ENCODE measurements at regions not wholly inside any gene's neighbourhood (a gene's known extent, or its start where the extent isn't known, plus 50 kb on each side); places are given as distances from the start of the nearest gene placed in this dataset.
"Not testable (repeated sequence)": the region's sequence is repeated elsewhere in the genome, so short reads cannot be mapped to it uniquely, and the experiment has no call there.

DNA sequence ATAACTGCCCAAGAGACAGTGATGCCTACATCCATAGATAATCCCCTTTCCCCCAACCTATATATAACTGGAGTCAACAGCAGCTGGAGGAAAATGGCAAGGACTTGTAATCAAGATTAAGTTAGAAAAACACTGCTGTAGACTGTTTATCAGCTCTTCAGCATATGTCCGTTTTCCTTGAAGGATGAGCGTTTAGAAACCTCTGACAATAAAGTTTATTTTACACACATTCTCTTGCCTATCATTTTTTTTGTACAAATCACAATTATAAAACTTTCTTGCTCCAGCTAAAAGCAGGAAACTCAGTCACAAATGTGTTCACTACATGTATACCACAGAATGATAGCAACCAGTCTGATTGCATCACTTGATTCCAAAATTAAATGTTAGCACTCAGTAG is 50.8 kb downstream of the PPIAL4G start:
- H3K27ac ChIP-seq (ENCODE audit: insufficient read depth in 1 of 2, low read depth in 1 of 2, low read length in 2 of 2, poor library complexity in 1 of 2, severe bottlenecking in 2 of 2); H3K4me1 ChIP-seq (ENCODE audit: control extremely low read depth in 1 of 4, control insufficient read depth in 4 of 4, insufficient read depth in 4 of 4, low read length in 3 of 4); H3K27me3 ChIP-seq (replicated peaks in 2 of 5; ENCODE audit: control insufficient read depth in 4 of 5, insufficient read depth in 5 of 5, low read length in 4 of 5); POLR2A ChIA-PET; H3K4me3 ChIP-seq (ENCODE audit: control insufficient read depth in 1 of 7, extremely low read depth in 1 of 7, insufficient read depth in 4 of 7, low read depth in 2 of 7, low read length in 6 of 7); DNase-seq; H3K9me3 ChIP-seq (ENCODE audit: control extremely low read depth in 1 of 5, control insufficient read depth in 4 of 5, insufficient read depth in 2 of 5, low read depth in 1 of 5, low read length in 4 of 5): not testable (repeated sequence)
- CTCF ChIA-PET, result interaction anchor here (0.8 to 1.0 kb wide), 2 partner anchors 60 to 64 kb away, joined by 3 read pairs; no protein-coding TSS in a partner anchor
- peaks cover 2 to 18% (median 5%) of the 10 kb centered on the region in 4 experiments for H3K36me3 ChIP-seq (ENCODE audit: control insufficient read depth in 4 of 4, insufficient read depth in 4 of 4, low read length in 3 of 4)
- 93% methylated on average over 2 of the region's 2 CpGs for WGBS (ENCODE audit: insufficient coverage)

DNA sequence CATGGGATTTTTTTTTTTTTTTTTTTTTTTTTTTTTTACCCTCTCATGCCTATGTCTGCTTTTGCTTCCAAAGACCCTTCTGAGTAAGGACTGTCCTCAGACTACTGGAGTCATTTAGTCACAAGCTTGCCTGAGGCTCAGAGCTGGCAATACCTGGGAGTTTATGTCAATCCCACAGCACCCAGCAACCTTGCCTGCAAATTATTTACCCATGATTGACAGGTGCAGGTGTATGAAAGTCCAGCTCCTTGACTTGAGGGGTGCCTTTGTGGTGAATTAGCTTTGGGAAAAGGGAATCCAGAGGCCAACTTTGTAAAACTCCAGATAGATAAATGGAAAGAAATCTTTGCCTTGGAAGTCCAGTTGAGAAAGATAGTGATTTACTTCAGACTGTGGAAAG is 53.2 kb downstream of the PPIAL4G start:
- CTCF ChIA-PET, result interaction anchor here (0.6 kb wide), 1 partner anchor 64 kb away, joined by 3 read pairs; no protein-coding TSS in a partner anchor
- peaks cover 2 to 23% (median 5%) of the 10 kb centered on the region in 4 experiments for H3K36me3 ChIP-seq (ENCODE audit: control insufficient read depth in 4 of 4, insufficient read depth in 4 of 4, low read length in 3 of 4)
- H3K9me3 ChIP-seq (ENCODE audit: control extremely low read depth in 1 of 5, control insufficient read depth in 4 of 5, insufficient read depth in 2 of 5, low read depth in 1 of 5, low read length in 4 of 5); POLR2A ChIA-PET; DNase-seq; H3K4me1 ChIP-seq (ENCODE audit: control extremely low read depth in 1 of 4, control insufficient read depth in 4 of 4, insufficient read depth in 4 of 4, low read length in 3 of 4); H3K27ac ChIP-seq (ENCODE audit: insufficient read depth in 1 of 2, low read depth in 1 of 2, low read length in 2 of 2, poor library complexity in 1 of 2, severe bottlenecking in 2 of 2); H3K4me3 ChIP-seq (ENCODE audit: control insufficient read depth in 1 of 7, extremely low read depth in 1 of 7, insufficient read depth in 4 of 7, low read depth in 2 of 7, low read length in 6 of 7); H3K27me3 ChIP-seq (replicated peaks in 2 of 5; ENCODE audit: control insufficient read depth in 4 of 5, insufficient read depth in 5 of 5, low read length in 4 of 5): not testable (repeated sequence)

DNA sequence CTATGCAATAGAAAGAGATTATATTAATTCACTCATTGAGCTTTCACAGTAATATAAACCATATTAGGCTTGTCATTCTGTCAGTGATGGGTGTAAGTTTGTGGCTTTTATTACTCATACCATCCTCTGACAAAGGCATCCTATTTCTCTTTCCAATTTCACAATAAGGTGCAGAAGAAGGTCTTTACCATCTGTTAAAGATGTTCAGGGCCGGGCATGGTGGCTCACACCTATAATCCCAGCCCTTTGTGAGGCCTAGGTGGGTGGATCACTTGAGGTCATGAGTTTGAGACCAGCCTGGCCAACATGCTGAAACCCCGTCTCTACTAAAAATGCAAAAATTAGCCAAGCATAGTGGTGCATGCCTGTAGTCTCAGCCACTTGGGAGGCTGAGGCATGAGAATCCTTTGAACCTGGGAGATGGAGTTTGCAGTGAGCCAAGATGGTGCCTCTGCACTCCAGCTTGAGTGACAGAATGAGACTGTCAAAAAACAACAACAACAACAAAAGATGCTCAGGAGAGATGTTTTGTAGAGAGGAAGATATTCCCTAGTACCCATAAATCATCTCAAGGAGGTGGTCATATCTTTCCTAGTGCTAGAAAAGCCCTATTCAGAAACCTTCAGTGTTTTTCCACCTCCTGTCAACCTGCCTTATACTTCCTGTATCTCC is 56.0 kb downstream of the PPIAL4G start:
- H3K4me3 ChIP-seq (ENCODE audit: control insufficient read depth in 1 of 7, extremely low read depth in 1 of 7, insufficient read depth in 4 of 7, low read depth in 2 of 7, low read length in 6 of 7); H3K4me1 ChIP-seq (ENCODE audit: control extremely low read depth in 1 of 4, control insufficient read depth in 4 of 4, insufficient read depth in 4 of 4, low read length in 3 of 4); H3K27ac ChIP-seq (ENCODE audit: insufficient read depth in 1 of 2, low read depth in 1 of 2, low read length in 2 of 2, poor library complexity in 1 of 2, severe bottlenecking in 2 of 2); H3K27me3 ChIP-seq (replicated peaks in 2 of 5; ENCODE audit: control insufficient read depth in 4 of 5, insufficient read depth in 5 of 5, low read length in 4 of 5); DNase-seq; CTCF ChIA-PET; H3K9me3 ChIP-seq (ENCODE audit: control extremely low read depth in 1 of 5, control insufficient read depth in 4 of 5, insufficient read depth in 2 of 5, low read depth in 1 of 5, low read length in 4 of 5); POLR2A ChIA-PET: not testable (repeated sequence)
- H3K36me3 ChIP-seq (ENCODE audit: control insufficient read depth in 4 of 4, insufficient read depth in 4 of 4, low read length in 3 of 4), result peaks cover 0 to 17% (median 5%) of the 10 kb centered on the region in 4 experiments
- WGBS (ENCODE audit: insufficient coverage), result 100% methylated on average over 1 of the region's 2 CpGs

DNA sequence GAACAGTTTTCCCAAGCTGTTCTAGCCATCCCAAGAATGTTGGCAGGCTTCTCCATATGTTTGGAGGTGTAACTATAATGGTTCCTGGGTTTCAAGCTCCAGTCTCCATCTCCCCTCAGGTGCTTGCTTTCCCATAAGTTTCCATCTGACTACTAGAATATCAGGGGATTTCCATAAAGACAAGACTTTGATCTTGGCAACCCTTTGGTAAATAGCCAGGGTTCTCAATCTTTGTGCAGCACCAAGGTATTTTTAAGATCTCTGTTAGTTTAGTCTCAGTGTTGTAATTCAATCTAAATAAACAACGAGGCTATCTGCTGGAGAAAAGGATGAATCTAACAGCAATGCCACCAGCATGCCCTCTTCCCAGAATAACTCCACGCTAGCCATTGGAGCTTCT is 56.7 kb downstream of the PPIAL4G start:
- H3K9me3 ChIP-seq (ENCODE audit: control extremely low read depth in 1 of 5, control insufficient read depth in 4 of 5, insufficient read depth in 2 of 5, low read depth in 1 of 5, low read length in 4 of 5); H3K4me1 ChIP-seq (ENCODE audit: control extremely low read depth in 1 of 4, control insufficient read depth in 4 of 4, insufficient read depth in 4 of 4, low read length in 3 of 4); CTCF ChIA-PET; H3K27me3 ChIP-seq (replicated peaks in 2 of 5; ENCODE audit: control insufficient read depth in 4 of 5, insufficient read depth in 5 of 5, low read length in 4 of 5); H3K27ac ChIP-seq (ENCODE audit: insufficient read depth in 1 of 2, low read depth in 1 of 2, low read length in 2 of 2, poor library complexity in 1 of 2, severe bottlenecking in 2 of 2); DNase-seq; H3K4me3 ChIP-seq (ENCODE audit: control insufficient read depth in 1 of 7, extremely low read depth in 1 of 7, insufficient read depth in 4 of 7, low read depth in 2 of 7, low read length in 6 of 7): not testable (repeated sequence)
- H3K36me3 ChIP-seq (ENCODE audit: control insufficient read depth in 4 of 4, insufficient read depth in 4 of 4, low read length in 3 of 4), result peaks cover 0 to 15% (median 5%) of the 10 kb centered on the region in 4 experiments
- POLR2A ChIA-PET, result interaction anchor here (0.7 kb wide), 1 partner anchor 530 kb away, joined by 3 read pairs; no protein-coding TSS in a partner anchor
- no CpG with 5 or more reads among the region's 2 CpGs for WGBS (ENCODE audit: insufficient coverage)

DNA sequence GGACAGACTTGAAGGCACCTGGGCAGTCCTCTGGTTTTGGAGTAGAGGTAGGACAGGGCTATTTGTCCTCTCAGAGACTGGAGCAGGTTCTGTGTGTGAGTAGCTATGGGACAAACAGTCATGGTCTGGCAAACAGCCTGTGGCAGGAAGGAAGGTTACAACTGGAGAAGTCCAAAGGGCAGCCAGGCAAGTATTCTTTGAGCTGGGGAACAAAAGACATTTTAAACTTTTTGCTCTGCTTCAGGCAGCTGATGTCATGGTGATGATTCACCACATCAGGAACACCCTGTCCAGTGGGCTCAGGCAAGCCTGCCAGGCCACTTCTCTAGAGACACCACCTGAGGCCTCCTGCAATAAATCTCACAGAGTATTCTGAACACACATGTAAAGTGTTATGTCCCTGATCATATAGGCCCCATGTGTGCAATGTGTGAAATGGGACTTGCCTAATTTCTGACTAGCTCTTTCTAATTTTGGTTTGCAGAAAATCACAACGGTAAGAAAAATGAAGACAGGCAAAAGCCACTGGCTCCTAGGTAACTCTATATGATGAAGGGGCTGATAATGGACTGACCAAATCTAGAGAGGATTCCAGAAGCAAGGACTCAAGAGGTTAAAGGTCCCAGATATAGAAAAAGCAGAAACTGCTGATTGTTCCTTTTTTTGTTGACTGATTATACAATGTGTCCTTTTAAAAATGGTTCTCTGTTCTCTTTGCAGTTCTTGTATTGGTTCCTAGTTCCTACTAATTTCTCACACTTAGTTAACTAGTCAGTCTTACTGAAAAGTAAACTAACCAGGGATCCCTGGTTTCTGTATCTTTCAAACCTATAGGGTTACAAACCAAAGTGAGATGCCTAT is 58.7 kb downstream of the PPIAL4G start:
- POLR2A ChIA-PET; H3K27ac ChIP-seq (ENCODE audit: insufficient read depth in 1 of 2, low read depth in 1 of 2, low read length in 2 of 2, poor library complexity in 1 of 2, severe bottlenecking in 2 of 2): not testable (repeated sequence)

DNA sequence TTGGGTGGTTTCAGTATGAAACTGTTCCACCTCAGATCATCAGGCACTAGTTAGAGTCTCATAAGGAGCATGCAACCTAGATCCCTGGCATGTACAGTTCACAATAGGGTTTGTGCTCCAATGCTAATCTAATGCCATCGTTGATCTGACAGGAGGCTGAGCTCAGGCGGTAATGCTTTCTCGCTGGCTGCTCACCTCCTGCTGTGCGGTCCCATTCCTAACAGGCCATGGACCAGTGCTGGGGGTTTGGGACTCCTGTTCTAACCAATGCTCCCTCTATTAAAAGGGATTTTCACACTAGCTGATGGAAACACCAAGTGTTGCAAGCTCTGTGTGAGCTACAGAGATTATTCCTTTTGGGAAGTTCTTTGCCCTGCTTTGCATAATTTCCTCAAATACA is 60.2 kb downstream of the PPIAL4G start:
- H3K27me3 ChIP-seq (replicated peaks in 2 of 5; ENCODE audit: control insufficient read depth in 4 of 5, insufficient read depth in 5 of 5, low read length in 4 of 5); H3K27ac ChIP-seq (ENCODE audit: insufficient read depth in 1 of 2, low read depth in 1 of 2, low read length in 2 of 2, poor library complexity in 1 of 2, severe bottlenecking in 2 of 2); H3K9me3 ChIP-seq (ENCODE audit: control extremely low read depth in 1 of 5, control insufficient read depth in 4 of 5, insufficient read depth in 2 of 5, low read depth in 1 of 5, low read length in 4 of 5); CTCF ChIA-PET; POLR2A ChIA-PET; H3K4me1 ChIP-seq (ENCODE audit: control extremely low read depth in 1 of 4, control insufficient read depth in 4 of 4, insufficient read depth in 4 of 4, low read length in 3 of 4); H3K4me3 ChIP-seq (ENCODE audit: control insufficient read depth in 1 of 7, extremely low read depth in 1 of 7, insufficient read depth in 4 of 7, low read depth in 2 of 7, low read length in 6 of 7); DNase-seq: not testable (repeated sequence)
- H3K36me3 ChIP-seq (ENCODE audit: control insufficient read depth in 4 of 4, insufficient read depth in 4 of 4, low read length in 3 of 4), result peaks cover 0 to 10% (median 4%) of the 10 kb centered on the region in 4 experiments
- 96% methylated on average over 3 of the region's 4 CpGs for WGBS (ENCODE audit: insufficient coverage)

More for the DNA sequence above, 58.7 kb downstream of the PPIAL4G start:
- H3K9me3 ChIP-seq (ENCODE audit: control extremely low read depth in 1 of 5, control insufficient read depth in 4 of 5, insufficient read depth in 2 of 5, low read depth in 1 of 5, low read length in 4 of 5); H3K4me3 ChIP-seq (ENCODE audit: control insufficient read depth in 1 of 7, extremely low read depth in 1 of 7, insufficient read depth in 4 of 7, low read depth in 2 of 7, low read length in 6 of 7); H3K4me1 ChIP-seq (ENCODE audit: control extremely low read depth in 1 of 4, control insufficient read depth in 4 of 4, insufficient read depth in 4 of 4, low read length in 3 of 4); H3K27me3 ChIP-seq (replicated peaks in 2 of 5; ENCODE audit: control insufficient read depth in 4 of 5, insufficient read depth in 5 of 5, low read length in 4 of 5); CTCF ChIA-PET: not testable (repeated sequence)
- peak in 1 of 3 donors; percentile 22 for DNase-seq
- no CpG with 5 or more reads among the region's 1 CpG for WGBS (ENCODE audit: insufficient coverage)
- H3K36me3 ChIP-seq (ENCODE audit: control insufficient read depth in 4 of 4, insufficient read depth in 4 of 4, low read length in 3 of 4), result peaks cover 0 to 16% (median 4%) of the 10 kb centered on the region in 4 experiments

DNA sequence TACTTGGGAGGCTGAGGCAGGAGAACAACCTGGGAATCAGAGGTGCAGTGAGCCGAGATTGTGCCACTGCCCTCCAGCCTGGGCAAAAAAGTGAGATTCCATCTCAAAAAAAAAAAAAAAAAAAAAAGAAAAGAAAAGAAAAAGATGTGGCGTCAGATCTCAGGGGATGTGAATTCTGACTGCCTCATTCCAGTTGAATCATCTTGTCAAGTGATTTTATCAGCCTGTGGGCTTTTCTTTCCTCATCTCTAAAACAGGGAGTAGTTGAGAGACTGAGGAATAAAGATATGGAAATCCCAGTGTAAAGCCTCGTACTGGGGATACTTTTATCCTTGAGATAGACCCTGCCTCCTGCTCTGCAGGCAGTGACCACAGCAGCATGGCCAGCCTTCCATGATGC is 65.9 kb downstream of the PPIAL4G start:
- H3K27ac ChIP-seq (ENCODE audit: insufficient read depth in 1 of 2, low read depth in 1 of 2, low read length in 2 of 2, poor library complexity in 1 of 2, severe bottlenecking in 2 of 2); H3K27me3 ChIP-seq (replicated peaks in 2 of 5; ENCODE audit: control insufficient read depth in 4 of 5, insufficient read depth in 5 of 5, low read length in 4 of 5); CTCF ChIA-PET; H3K9me3 ChIP-seq (ENCODE audit: control extremely low read depth in 1 of 5, control insufficient read depth in 4 of 5, insufficient read depth in 2 of 5, low read depth in 1 of 5, low read length in 4 of 5); DNase-seq; POLR2A ChIA-PET; H3K36me3 ChIP-seq (ENCODE audit: control insufficient read depth in 4 of 4, insufficient read depth in 4 of 4, low read length in 3 of 4); H3K4me3 ChIP-seq (ENCODE audit: control insufficient read depth in 1 of 7, extremely low read depth in 1 of 7, insufficient read depth in 4 of 7, low read depth in 2 of 7, low read length in 6 of 7); H3K4me1 ChIP-seq (ENCODE audit: control extremely low read depth in 1 of 4, control insufficient read depth in 4 of 4, insufficient read depth in 4 of 4, low read length in 3 of 4): not testable (repeated sequence)
- no CpG with 5 or more reads among the region's 3 CpGs for WGBS (ENCODE audit: insufficient coverage)

Measured in common myeloid progenitor, CD34-positive (primary cell).